Stomach (tissue), 8 donors: ENCODE measurements at regions not wholly inside any gene's neighbourhood (a gene's known extent, or its start where the extent isn't known, plus 50 kb on each side); places are given as distances from the start of the nearest gene placed in this dataset.

Experiments used
- DNase-seq, 2 donors: peaks; one replicate each; pipeline versions ENCODE4 v3.0.0 to v3.0.0-alpha.2; 2013 to 2019
- H3K27ac ChIP-seq, 5 donors: fragments of 200-600 bp in 4 of 5; sonication (generic) in 4 of 5; one replicate each; pipeline ENCODE4 v1.5.1; 2013 to 2019; ENCODE audit warnings: mild to moderate bottlenecking in 1 of 5, moderate library complexity in 1 of 5
- H3K27me3 ChIP-seq, 3 donors: fragments of 200-600 bp; sonication (generic); one replicate each; pipeline ENCODE4 v1.5.1; 2017 to 2019; ENCODE audit warnings: mixed run types in 1 of 3
- H3K36me3 ChIP-seq, 4 donors: fragments of 200-600 bp; sonication (generic); 1 replicate in 3 of 4; 2 replicates in 1 of 4; pipeline ENCODE4 v1.5.1; 2016 to 2019
- H3K4me1 ChIP-seq, 4 donors: fragments of 200-600 bp; sonication (generic); one replicate each; pipeline ENCODE4 v1.5.1; 2016 to 2019
- H3K4me3 ChIP-seq, 4 donors: fragments of 200-600 bp; sonication (generic) in 3 of 4; one replicate each; pipeline ENCODE4 v1.5.1; 2016 to 2019; ENCODE audit warnings: mild to moderate bottlenecking in 1 of 4
- H3K9me3 ChIP-seq, 4 donors: fragments of 200-600 bp; sonication (generic); one replicate each; pipeline ENCODE4 v1.5.1; 2016 to 2019
- EP300 ChIP-seq: sonication (generic); formaldehyde crosslinking; IDR thresholded peaks from one replicate; pipeline ENCODE4 v1.6.1; 2017; ENCODE audit warnings: antibody characterized with exemption
- POLR2A ChIP-seq, 4 donors: fragments of 450-650 bp; IDR thresholded peaks; one replicate each; pipeline ENCODE4 v1.6.1; 2016; ENCODE audit warnings: antibody characterized with exemption in 4 of 4, control low read depth in 2 of 4, mild to moderate bottlenecking in 1 of 4, moderate library complexity in 1 of 4
- POLR2AphosphoS5 ChIP-seq, 3 donors: sonication (generic); formaldehyde crosslinking; IDR thresholded peaks; one replicate each; pipeline ENCODE4 v1.6.1; 2016; ENCODE audit warnings: antibody characterized with exemption in 3 of 3
- WGBS, 5 donors: extraction: QIAGEN DNeasy Blood & Tissue Kit in 3 of 5; methylation state at CpG; one replicate each; pipeline versions ENCODE4 v1.1.5 to v1.1.7; 2013 to 2018; 5-methylcytosine and 5-hydroxymethylcytosine counted together
- intact Hi-C: fragments of 100-400 bp; cut with DNase I; formaldehyde crosslinking; loops from one replicate; pipeline ENCODE4 v1.15.1; 2023; ENCODE audit warnings: low total_unique reads
- TF ChIP-seq, protein P1 (sequence below), 7 experiments: fragments of 450-650 bp in 4 of 7; fragments of 200-600 bp in 3 of 7; sonication (generic) in 3 of 7; IDR thresholded peaks; one replicate each; pipeline ENCODE4 v1.5.1; 2016 to 2019; ENCODE audit warnings: antibody characterized with exemption in 7 of 7, control low read depth in 2 of 7, mild to moderate bottlenecking in 1 of 7
- donor health status: healthy with polysubstance abuse.
- donor health status: Bipolar disorder and iron deficiency.
- donor health status: healthy.

GRCh38 chr4:151948351-151949016 lies 187.7 kb upstream of the GATB start:
- Histone ChIP-seq H3K9me3 (peaks cover 10 to 24% (median 21%) of the 10 kb centered on the region in 4 donors), H3K36me3 (no peaks in the 10 kb centered on the region), H3K4me1 (no peaks in the 10 kb centered on the region), H3K27me3 (no peaks in the 10 kb centered on the region), H3K4me3 (no peak overlapping the region), H3K27ac (no peak overlapping the region)
- intact Hi-C loops = no loop called here
- TF ChIP-seq EP300 (no peak), POLR2AphosphoS5 (IDR thresholded peaks at IDR 0.05) (no peak), POLR2A (IDR thresholded peaks at IDR 0.05) (no peak)
- TF ChIP-seq, protein P1, sequence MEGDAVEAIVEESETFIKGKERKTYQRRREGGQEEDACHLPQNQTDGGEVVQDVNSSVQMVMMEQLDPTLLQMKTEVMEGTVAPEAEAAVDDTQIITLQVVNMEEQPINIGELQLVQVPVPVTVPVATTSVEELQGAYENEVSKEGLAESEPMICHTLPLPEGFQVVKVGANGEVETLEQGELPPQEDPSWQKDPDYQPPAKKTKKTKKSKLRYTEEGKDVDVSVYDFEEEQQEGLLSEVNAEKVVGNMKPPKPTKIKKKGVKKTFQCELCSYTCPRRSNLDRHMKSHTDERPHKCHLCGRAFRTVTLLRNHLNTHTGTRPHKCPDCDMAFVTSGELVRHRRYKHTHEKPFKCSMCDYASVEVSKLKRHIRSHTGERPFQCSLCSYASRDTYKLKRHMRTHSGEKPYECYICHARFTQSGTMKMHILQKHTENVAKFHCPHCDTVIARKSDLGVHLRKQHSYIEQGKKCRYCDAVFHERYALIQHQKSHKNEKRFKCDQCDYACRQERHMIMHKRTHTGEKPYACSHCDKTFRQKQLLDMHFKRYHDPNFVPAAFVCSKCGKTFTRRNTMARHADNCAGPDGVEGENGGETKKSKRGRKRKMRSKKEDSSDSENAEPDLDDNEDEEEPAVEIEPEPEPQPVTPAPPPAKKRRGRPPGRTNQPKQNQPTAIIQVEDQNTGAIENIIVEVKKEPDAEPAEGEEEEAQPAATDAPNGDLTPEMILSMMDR (IDR thresholded peaks at IDR 0.05) = no peak
- DNase-seq = no peak
- WGBS, 5 donors = 86 to 98% (median 96%) methylated on average over 1 of the region's 1 CpG

GRCh38 chr4:151946718-151947117 lies 185.9 kb upstream of the GATB start:
- intact Hi-C loops = no loop called here
- Histone ChIP-seq H3K27me3 (no peaks in the 10 kb centered on the region), H3K9me3 (peaks cover 10 to 24% (median 21%) of the 10 kb centered on the region in 4 donors), H3K36me3 (no peaks in the 10 kb centered on the region), H3K4me1 (no peaks in the 10 kb centered on the region), H3K4me3 (no peak overlapping the region), H3K27ac (no peak overlapping the region)
- 74 to 91% (median 80%) methylated on average over 2 of the region's 2 CpGs for WGBS, 5 donors
- TF ChIP-seq POLR2AphosphoS5 (IDR thresholded peaks at IDR 0.05) (no peak), POLR2A (IDR thresholded peaks at IDR 0.05) (no peak), EP300 (no peak)
- TF ChIP-seq, protein P1 (IDR thresholded peaks at IDR 0.05) = no peak
- no peak for DNase-seq

DNA sequence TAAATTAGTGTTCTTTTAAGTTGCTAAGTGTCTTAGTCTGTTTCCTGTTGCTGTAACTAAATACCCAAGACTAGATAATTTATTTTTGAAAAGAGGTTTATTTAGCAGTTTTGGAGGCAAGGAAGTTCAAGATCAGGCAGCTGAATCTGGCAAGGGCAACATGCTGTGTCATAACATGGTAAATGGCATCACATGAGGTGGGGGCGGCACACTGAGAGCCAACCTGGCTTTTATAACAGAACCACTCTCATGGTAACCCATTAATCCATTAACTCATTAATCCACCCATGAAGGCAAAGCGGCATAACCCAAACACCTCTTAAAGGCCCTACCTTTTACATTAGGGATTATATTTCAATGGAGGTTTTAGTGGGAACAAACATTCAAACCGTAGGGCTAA lies 182.2 kb upstream of the GATB start:
- intact Hi-C loops = no loop called here
- no peaks in the 10 kb centered on the region for H3K27me3 ChIP-seq
- no peak overlapping the region for H3K4me3 ChIP-seq
- DNase-seq = no peak
- H3K9me3 ChIP-seq = peaks cover 10 to 24% (median 21%) of the 10 kb centered on the region in 4 donors
- H3K27ac ChIP-seq = no peak overlapping the region
- H3K4me1 ChIP-seq = no peaks in the 10 kb centered on the region
- no peaks in the 10 kb centered on the region for H3K36me3 ChIP-seq
- TF ChIP-seq POLR2A (IDR thresholded peaks at IDR 0.05) = no peak
- TF ChIP-seq EP300 = no peak
- WGBS, 5 donors = 60 to 75% (median 66%) methylated on average over 3 of the region's 3 CpGs

GRCh38 chr4:151940926-151941617 lies 180.3 kb upstream of the GATB start:
- no peak overlapping the region for H3K4me3 ChIP-seq
- DNase-seq = no peak
- H3K27ac ChIP-seq = no peak overlapping the region
- H3K27me3 ChIP-seq = no peaks in the 10 kb centered on the region
- H3K9me3 ChIP-seq = peaks cover 0 to 5% (median 3%) of the 10 kb centered on the region in 4 donors
- H3K36me3 ChIP-seq = no peaks in the 10 kb centered on the region
- H3K4me1 ChIP-seq = no peaks in the 10 kb centered on the region
- TF ChIP-seq POLR2AphosphoS5 (IDR thresholded peaks at IDR 0.05) (no peak), POLR2A (IDR thresholded peaks at IDR 0.05) (no peak), EP300 (no peak)
- TF ChIP-seq, protein P1 (IDR thresholded peaks at IDR 0.05) = no peak
- WGBS, 5 donors = 85 to 96% (median 90%) methylated on average over 3 of the region's 3 CpGs
- intact Hi-C loops = no loop called here

GRCh38 chr4:151940291-151940690 lies 179.5 kb upstream of the GATB start:
- Histone ChIP-seq H3K27me3 (no peaks in the 10 kb centered on the region), H3K27ac (no peak overlapping the region), H3K36me3 (no peaks in the 10 kb centered on the region), H3K4me1 (no peaks in the 10 kb centered on the region), H3K9me3 (no peaks in the 10 kb centered on the region), H3K4me3 (no peak overlapping the region)
- intact Hi-C loops = no loop called here
- DNase-seq = no peak
- WGBS, 5 donors = 82 to 91% (median 85%) methylated on average over 2 of the region's 2 CpGs
- TF ChIP-seq, protein P1 (IDR thresholded peaks at IDR 0.05) = no peak
- TF ChIP-seq EP300 (no peak), POLR2AphosphoS5 (IDR thresholded peaks at IDR 0.05) (no peak), POLR2A (IDR thresholded peaks at IDR 0.05) (no peak)
